ENCODE measurements at regions not wholly inside any gene's neighbourhood (a gene's known extent, or its start where the extent isn't known, plus 50 kb on each side); places are given as distances from the start of the nearest gene placed in this dataset.

DNA sequence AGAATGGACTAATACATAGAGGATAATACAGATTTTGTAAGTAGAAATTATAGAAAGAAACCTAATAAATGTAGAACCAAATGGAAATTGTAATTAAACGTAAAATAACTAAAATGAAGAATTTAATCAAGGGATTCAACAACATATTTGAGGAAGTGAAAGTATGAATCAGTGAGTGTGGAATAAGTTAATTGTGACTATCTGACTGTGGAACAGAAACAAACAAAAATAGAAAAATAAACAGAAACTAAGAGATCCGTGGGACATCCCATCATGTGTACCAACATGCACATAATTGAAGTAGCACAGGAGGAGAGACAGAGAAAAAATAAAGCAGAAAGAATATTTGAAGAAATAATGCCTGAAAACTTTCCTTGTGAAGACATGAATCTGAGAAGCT, 208.6 kb upstream of the TACR3 start:
- no peak overlapping the region for H2AFZ ChIP-seq (ENCODE audit: low read length)
- H3K27me3 ChIP-seq (ENCODE audit: insufficient read depth, low read length) = no peaks in the 10 kb centered on the region
- no peaks in the 10 kb centered on the region for H3K4me1 ChIP-seq (ENCODE audit: insufficient read depth, low read length, severe bottlenecking)
- no peaks in the 10 kb centered on the region for H3K9me2 ChIP-seq (ENCODE audit: low read depth, low read length)
- no peaks in the 10 kb centered on the region for H3K36me3 ChIP-seq (ENCODE audit: insufficient read depth, low read length)
- H3K79me2 ChIP-seq (ENCODE audit: insufficient read depth, low read length) = no peaks in the 10 kb centered on the region
- no peaks in the 10 kb centered on the region for H3K9me3 ChIP-seq (ENCODE audit: low read length)
- H3K4me2 ChIP-seq (ENCODE audit: low read length) = no peak overlapping the region
- no peaks in the 10 kb centered on the region for H4K20me1 ChIP-seq (ENCODE audit: insufficient read depth, low read length)
- H3K4me3 ChIP-seq (ENCODE audit: low read depth, low read length, poor library complexity, severe bottlenecking) = no peak overlapping the region
- no peak overlapping the region for H3K27ac ChIP-seq (ENCODE audit: low read depth, low read length, poor library complexity, severe bottlenecking)
- H3K9ac ChIP-seq (ENCODE audit: low read length) = no peak overlapping the region
- H3F3A ChIP-seq (ENCODE audit: insufficient read depth, low read length) = no peaks in the 10 kb centered on the region
- TF ChIP-seq, protein P1, sequence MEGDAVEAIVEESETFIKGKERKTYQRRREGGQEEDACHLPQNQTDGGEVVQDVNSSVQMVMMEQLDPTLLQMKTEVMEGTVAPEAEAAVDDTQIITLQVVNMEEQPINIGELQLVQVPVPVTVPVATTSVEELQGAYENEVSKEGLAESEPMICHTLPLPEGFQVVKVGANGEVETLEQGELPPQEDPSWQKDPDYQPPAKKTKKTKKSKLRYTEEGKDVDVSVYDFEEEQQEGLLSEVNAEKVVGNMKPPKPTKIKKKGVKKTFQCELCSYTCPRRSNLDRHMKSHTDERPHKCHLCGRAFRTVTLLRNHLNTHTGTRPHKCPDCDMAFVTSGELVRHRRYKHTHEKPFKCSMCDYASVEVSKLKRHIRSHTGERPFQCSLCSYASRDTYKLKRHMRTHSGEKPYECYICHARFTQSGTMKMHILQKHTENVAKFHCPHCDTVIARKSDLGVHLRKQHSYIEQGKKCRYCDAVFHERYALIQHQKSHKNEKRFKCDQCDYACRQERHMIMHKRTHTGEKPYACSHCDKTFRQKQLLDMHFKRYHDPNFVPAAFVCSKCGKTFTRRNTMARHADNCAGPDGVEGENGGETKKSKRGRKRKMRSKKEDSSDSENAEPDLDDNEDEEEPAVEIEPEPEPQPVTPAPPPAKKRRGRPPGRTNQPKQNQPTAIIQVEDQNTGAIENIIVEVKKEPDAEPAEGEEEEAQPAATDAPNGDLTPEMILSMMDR (IDR thresholded peaks at IDR 0.05; ENCODE audit: low read length) = no peak
- TF ChIP-seq EZH2 (IDR thresholded peaks at IDR 0.05; ENCODE audit: borderline replicate concordance, low read length) = no peak

DNA sequence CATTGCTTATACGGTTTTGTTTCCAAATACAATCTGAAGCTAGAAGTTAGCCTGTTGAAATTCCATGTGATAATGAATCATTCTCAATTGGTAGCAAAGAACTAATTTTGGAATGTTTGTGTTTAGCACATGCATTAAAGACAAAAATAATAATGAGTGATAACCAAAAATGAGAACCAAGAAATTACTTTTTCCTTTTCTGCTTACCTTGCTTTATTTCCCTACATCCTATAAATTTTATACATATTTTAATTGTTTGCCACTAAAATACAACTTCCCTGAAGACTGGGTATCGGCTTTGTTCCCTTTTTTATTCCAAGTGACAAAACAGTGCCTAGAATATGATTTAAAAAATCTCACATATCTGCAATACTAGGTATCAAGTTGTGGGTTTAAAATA, 203.8 kb upstream of the TACR3 start:
- Histone ChIP-seq H3K4me2 (ENCODE audit: low read length) (no peak overlapping the region), H3K4me3 (ENCODE audit: low read depth, low read length, poor library complexity, severe bottlenecking) (no peak overlapping the region), H2AFZ (ENCODE audit: low read length) (no peak overlapping the region), H3K79me2 (ENCODE audit: insufficient read depth, low read length) (no peaks in the 10 kb centered on the region), H3K9me3 (ENCODE audit: low read length) (no peaks in the 10 kb centered on the region), H3K36me3 (ENCODE audit: insufficient read depth, low read length) (no peaks in the 10 kb centered on the region), H3K4me1 (ENCODE audit: insufficient read depth, low read length, severe bottlenecking) (no peaks in the 10 kb centered on the region), H3F3A (ENCODE audit: insufficient read depth, low read length) (no peaks in the 10 kb centered on the region), H3K9ac (ENCODE audit: low read length) (no peak overlapping the region), H4K20me1 (ENCODE audit: insufficient read depth, low read length) (no peaks in the 10 kb centered on the region), H3K27me3 (ENCODE audit: insufficient read depth, low read length) (no peaks in the 10 kb centered on the region), H3K9me2 (ENCODE audit: low read depth, low read length) (no peaks in the 10 kb centered on the region), H3K27ac (ENCODE audit: low read depth, low read length, poor library complexity, severe bottlenecking) (no peak overlapping the region)
- no peak for TF ChIP-seq EZH2 (IDR thresholded peaks at IDR 0.05; ENCODE audit: borderline replicate concordance, low read length)
- TF ChIP-seq, protein P1 (IDR thresholded peaks at IDR 0.05; ENCODE audit: low read length) = no peak

DNA sequence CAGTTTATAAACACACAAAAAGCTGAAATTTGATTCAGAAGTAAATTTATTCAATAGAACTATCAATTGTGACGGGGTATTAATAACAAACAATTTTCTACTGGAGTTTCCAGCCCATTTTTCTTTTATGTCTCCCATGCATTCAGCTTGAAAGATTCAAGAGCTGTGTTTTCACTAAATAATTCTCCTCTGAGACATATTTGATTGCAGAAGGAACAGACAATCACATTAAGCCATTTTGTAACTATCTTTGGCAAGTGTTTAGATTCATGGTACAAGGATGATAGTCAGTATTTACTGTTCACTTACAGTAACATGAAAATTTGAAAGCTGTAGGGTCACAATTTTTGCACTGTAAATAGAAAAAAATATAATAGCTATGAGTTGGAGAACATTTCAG, 198.4 kb upstream of the TACR3 start:
- H3K9ac ChIP-seq (ENCODE audit: low read length) = no peak overlapping the region
- H3K27ac ChIP-seq (ENCODE audit: low read depth, low read length, poor library complexity, severe bottlenecking) = no peak overlapping the region
- H3K4me3 ChIP-seq (ENCODE audit: low read depth, low read length, poor library complexity, severe bottlenecking) = no peak overlapping the region
- H2AFZ ChIP-seq (ENCODE audit: low read length) = no peak overlapping the region
- no peaks in the 10 kb centered on the region for H4K20me1 ChIP-seq (ENCODE audit: insufficient read depth, low read length)
- H3K36me3 ChIP-seq (ENCODE audit: insufficient read depth, low read length) = no peaks in the 10 kb centered on the region
- H3K4me1 ChIP-seq (ENCODE audit: insufficient read depth, low read length, severe bottlenecking) = no peaks in the 10 kb centered on the region
- H3K79me2 ChIP-seq (ENCODE audit: insufficient read depth, low read length) = no peaks in the 10 kb centered on the region
- TF ChIP-seq, protein P1 (IDR thresholded peaks at IDR 0.05; ENCODE audit: low read length) = no peak
- H3K9me3 ChIP-seq (ENCODE audit: low read length) = no peaks in the 10 kb centered on the region
- no peak overlapping the region for H3K4me2 ChIP-seq (ENCODE audit: low read length)
- no peaks in the 10 kb centered on the region for H3F3A ChIP-seq (ENCODE audit: insufficient read depth, low read length)
- H3K9me2 ChIP-seq (ENCODE audit: low read depth, low read length) = no peaks in the 10 kb centered on the region
- H3K27me3 ChIP-seq (ENCODE audit: insufficient read depth, low read length) = no peaks in the 10 kb centered on the region

Measured in OCI-LY1 (cell line).